BE2C (cell line): ENCODE measurements at regions not wholly inside any gene's neighbourhood (a gene's known extent, or its start where the extent isn't known, plus 50 kb on each side); places are given as distances from the start of the nearest gene placed in this dataset.

Experiments
- DNase-seq: peaks from one replicate; pipeline ENCODE4 v3.0.0-alpha.2; 2020
- H3K27me3 ChIP-seq: fragments of 250-450 bp; sonication (Bioruptor Pico); 2 replicates; pipeline ENCODE4 v1.5.1; 2020; ENCODE audit warnings: mild to moderate bottlenecking
- H3K36me3 ChIP-seq: fragments of 250-450 bp; sonication (Bioruptor Pico); 2 replicates; pipeline ENCODE4 v1.5.1; 2020; ENCODE audit warnings: mild to moderate bottlenecking
- H3K4me1 ChIP-seq: fragments of 250-450 bp; sonication (Bioruptor Pico); 2 replicates; pipeline ENCODE4 v1.5.1; 2020
- H3K4me3 ChIP-seq: 2 replicates; pipeline ENCODE4 v1.5.1; 2011; ENCODE audit warnings: low read depth, low read length
- H3K9me3 ChIP-seq: fragments of 250-450 bp; sonication (Bioruptor Pico); 2 replicates; pipeline ENCODE4 v1.5.1; 2020
- TF ChIP-seq, protein P1 (sequence below): IDR thresholded peaks from 2 replicates; pipeline ENCODE4 v1.5.1; 2012; ENCODE audit warnings: mild to moderate bottlenecking, low read depth, low read length

DNA sequence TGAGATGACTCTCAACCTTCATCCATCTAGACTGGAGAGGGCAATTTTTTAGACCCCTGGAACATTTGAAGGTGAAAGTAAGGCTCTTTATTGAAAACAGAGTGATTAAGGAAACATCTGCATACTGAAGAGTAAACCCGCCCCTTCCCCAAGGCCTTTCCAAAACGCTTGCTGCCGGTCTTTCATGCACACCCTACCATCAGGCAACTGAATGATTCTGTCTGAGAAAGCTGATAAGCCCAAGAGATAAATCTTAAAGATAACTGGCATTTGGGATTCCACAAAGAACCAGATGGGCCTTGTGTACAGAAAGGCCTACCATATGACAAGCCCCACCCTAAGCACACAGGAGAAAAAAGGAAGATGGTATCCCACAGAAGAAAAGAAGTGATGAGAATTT is 54.4 kb upstream of the PIK3R1 start:
- Histone ChIP-seq H3K36me3 (no peaks in the 10 kb centered on the region), H3K27me3 (no peaks in the 10 kb centered on the region), H3K4me3 (no peak overlapping the region), H3K4me1 (no peaks in the 10 kb centered on the region), H3K9me3 (no peaks in the 10 kb centered on the region)
- no peak for DNase-seq
- TF ChIP-seq, protein P1, sequence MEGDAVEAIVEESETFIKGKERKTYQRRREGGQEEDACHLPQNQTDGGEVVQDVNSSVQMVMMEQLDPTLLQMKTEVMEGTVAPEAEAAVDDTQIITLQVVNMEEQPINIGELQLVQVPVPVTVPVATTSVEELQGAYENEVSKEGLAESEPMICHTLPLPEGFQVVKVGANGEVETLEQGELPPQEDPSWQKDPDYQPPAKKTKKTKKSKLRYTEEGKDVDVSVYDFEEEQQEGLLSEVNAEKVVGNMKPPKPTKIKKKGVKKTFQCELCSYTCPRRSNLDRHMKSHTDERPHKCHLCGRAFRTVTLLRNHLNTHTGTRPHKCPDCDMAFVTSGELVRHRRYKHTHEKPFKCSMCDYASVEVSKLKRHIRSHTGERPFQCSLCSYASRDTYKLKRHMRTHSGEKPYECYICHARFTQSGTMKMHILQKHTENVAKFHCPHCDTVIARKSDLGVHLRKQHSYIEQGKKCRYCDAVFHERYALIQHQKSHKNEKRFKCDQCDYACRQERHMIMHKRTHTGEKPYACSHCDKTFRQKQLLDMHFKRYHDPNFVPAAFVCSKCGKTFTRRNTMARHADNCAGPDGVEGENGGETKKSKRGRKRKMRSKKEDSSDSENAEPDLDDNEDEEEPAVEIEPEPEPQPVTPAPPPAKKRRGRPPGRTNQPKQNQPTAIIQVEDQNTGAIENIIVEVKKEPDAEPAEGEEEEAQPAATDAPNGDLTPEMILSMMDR = no peak

DNA sequence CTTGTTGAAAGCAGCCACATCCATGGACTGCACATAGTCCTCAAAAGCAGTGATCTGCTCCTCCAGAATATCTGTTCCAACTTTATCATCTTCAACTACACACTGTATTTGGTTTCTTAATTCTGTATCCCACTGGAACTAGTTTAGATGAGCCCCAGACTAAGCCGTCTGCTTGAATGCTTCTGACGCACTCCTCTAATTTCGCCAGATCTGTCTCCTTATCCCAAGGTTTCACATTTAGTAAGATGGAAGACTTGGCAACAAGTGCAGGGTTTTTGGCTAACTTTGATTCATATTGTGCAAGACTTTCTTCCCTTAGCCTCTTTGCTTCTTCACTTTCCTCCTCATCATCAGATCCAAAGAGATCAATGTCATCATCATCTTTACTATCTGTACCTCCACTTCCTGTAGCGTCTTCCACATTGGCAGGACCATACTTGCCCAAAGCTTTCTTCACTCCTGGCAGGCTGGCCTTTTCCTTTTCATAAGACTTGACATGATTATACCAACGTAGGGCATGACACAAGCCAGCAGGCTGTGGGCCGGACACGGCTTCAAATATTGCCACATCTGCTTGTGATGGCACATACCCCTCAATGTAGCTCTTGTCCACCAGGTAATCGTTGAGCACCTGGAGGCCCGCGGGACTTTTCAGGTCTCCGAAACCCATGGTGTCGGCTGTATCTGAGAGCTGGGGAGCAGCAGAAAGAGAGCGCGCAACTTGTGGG is 56.2 kb upstream of the PIK3R1 start:
- no peak for DNase-seq
- no peaks in the 10 kb centered on the region for H3K9me3 ChIP-seq
- no peaks in the 10 kb centered on the region for H3K4me1 ChIP-seq
- H3K36me3 ChIP-seq = no peaks in the 10 kb centered on the region
- TF ChIP-seq, protein P1 = no peak
- no peak overlapping the region for H3K4me3 ChIP-seq
- H3K27me3 ChIP-seq = no peaks in the 10 kb centered on the region

DNA sequence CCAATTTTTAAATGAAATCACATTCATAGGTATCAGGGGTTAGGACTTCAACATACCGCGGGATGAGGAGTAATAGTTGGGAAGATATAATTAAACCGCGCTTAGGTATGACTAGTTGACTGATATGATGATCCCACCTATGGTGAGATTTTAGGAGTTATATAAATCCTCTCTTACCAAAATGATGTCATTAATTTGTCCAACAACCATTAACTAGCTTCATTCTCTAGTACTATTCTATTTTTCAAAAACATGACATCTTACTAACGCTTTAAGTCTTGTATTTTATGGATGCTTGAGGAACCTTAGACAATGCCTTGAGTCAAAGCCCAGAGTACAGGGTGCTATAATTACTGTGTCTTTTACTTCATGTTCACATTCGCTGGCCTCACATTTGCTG is 59.6 kb upstream of the PIK3R1 start:
- Histone ChIP-seq H3K4me1 (no peaks in the 10 kb centered on the region), H3K27me3 (no peaks in the 10 kb centered on the region), H3K36me3 (no peaks in the 10 kb centered on the region), H3K9me3 (no peaks in the 10 kb centered on the region), H3K4me3 (no peak overlapping the region)
- TF ChIP-seq, protein P1 = no peak
- DNase-seq = no peak

DNA sequence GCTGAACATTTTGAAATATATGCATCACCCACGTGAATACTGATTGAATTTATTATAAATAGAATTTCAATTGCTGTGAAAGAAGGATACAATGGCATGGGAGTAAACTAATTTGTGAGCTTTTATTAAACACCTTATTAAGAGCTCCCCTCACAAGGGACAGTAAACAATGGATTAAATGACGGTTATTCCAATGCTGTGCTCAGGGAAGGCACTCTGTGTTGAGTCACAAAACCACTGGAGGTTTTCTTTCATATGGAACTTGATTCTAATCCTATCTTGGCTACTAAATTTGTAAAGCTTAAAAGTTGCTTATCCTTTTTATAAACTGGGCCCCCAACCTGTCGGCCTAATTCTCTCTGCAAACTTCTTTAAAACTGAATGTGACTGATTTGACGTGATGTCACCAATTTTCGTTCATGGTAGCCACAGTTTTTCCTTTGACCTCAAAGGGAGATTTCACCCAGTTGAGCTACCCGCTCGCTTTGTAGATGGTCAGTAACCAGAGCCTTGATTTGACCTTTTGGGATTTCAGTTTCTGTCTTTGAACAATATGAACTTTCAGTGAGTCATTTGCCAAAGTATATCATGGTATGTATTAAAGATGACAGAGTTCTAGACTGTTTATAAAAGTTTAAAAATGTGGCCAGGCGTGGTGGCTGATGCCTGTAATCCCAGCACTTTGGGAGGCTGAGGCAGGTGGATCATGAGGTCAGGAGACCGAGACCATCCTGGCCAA is 61.3 kb upstream of the PIK3R1 start:
- Histone ChIP-seq H3K36me3 (no peaks in the 10 kb centered on the region), H3K9me3 (no peaks in the 10 kb centered on the region), H3K4me1 (no peaks in the 10 kb centered on the region), H3K27me3 (no peaks in the 10 kb centered on the region), H3K4me3 (no peak overlapping the region)
- TF ChIP-seq, protein P1 = no peak
- no peak for DNase-seq

DNA sequence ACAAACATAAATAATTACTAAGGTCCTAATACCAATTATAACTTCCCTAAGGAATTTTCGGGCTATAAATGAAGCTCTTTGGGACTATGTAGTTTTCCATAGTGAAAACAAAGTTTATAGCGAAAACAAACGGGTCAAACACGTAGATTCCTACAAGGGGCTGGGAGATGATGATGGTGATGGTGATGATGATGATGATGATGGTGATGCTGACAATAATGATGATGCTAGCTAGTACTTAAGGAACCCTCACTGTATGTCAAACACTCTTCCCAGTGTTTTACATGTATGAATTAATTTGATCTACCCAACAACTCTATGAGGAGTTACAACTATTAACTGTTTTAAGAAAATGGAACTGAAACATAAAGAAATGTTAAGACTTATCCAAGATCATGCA is 63.7 kb upstream of the PIK3R1 start:
- no peak for DNase-seq
- TF ChIP-seq, protein P1 = no peak
- no peaks in the 10 kb centered on the region for H3K9me3 ChIP-seq

DNA sequence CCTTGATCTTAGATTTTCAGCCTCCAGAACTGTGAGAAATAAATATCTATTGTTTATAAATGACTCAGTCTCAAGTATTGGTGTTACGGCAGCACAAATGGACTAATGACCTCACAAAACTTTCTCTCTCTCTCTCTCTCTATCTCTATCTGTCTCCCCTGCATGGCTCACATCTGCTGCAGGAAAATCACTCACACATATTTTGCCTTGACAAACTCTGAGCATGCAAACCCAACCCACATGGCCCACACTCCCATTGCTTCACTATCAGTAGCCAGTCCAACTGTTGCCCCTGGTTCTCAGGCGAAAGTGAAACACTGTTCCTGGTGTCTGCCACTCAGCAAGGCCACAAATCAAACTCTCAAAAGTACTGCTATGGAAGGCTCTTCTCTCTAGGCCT is 66.4 kb upstream of the PIK3R1 start:
- TF ChIP-seq, protein P1 = no peak
- Histone ChIP-seq H3K36me3 (no peaks in the 10 kb centered on the region), H3K27me3 (no peaks in the 10 kb centered on the region), H3K4me1 (no peaks in the 10 kb centered on the region), H3K9me3 (no peaks in the 10 kb centered on the region), H3K4me3 (no peak overlapping the region)
- no peak for DNase-seq

More for the DNA sequence above, 63.7 kb upstream of the PIK3R1 start:
- Histone ChIP-seq H3K27me3 (no peaks in the 10 kb centered on the region), H3K4me3 (no peak overlapping the region), H3K36me3 (no peaks in the 10 kb centered on the region), H3K4me1 (no peaks in the 10 kb centered on the region)
